ENCODE measurements at regions not wholly inside any gene's neighbourhood (a gene's known extent, or its start where the extent isn't known, plus 50 kb on each side); places are given as distances from the start of the nearest gene placed in this dataset.

DNA sequence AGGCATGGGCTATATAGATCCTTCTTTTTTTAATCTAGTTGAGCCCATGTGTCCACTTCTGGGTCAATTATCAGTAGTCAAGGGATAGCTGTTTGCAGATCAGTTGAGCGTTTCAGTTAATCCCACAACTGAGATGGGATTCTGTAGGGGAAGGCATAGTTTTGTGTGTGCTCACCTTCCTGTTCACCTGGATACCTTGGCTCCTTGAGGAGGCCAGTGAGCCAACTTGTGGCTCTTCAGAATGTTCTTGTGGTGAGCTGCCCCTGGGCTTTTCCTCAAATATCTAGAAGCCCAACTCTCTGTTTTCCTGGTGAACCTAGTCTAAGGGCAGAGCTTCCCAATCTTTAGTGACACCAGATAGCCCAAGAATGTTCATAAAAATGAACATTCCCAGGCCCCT lies 302.9 kb upstream of the TBX3 start:
- no peak for TF ChIP-seq ISL1 (CRISPR knock-in tag; IDR thresholded peaks at IDR 0.05)
- TF ChIP-seq ARNTL (CRISPR knock-in tag; IDR thresholded peaks at IDR 0.05; ENCODE audit: borderline replicate concordance, low read depth) = no peak
- no peak for TF ChIP-seq BACH2 (CRISPR knock-in tag; IDR thresholded peaks at IDR 0.05; ENCODE audit: borderline replicate concordance)
- TF ChIP-seq, protein P1, sequence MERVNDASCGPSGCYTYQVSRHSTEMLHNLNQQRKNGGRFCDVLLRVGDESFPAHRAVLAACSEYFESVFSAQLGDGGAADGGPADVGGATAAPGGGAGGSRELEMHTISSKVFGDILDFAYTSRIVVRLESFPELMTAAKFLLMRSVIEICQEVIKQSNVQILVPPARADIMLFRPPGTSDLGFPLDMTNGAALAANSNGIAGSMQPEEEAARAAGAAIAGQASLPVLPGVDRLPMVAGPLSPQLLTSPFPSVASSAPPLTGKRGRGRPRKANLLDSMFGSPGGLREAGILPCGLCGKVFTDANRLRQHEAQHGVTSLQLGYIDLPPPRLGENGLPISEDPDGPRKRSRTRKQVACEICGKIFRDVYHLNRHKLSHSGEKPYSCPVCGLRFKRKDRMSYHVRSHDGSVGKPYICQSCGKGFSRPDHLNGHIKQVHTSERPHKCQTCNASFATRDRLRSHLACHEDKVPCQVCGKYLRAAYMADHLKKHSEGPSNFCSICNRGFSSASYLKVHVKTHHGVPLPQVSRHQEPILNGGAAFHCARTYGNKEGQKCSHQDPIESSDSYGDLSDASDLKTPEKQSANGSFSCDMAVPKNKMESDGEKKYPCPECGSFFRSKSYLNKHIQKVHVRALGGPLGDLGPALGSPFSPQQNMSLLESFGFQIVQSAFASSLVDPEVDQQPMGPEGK (CRISPR knock-in tag; IDR thresholded peaks at IDR 0.05; ENCODE audit: borderline replicate concordance) = no peak
- TF ChIP-seq ZFP30 (CRISPR knock-in tag; IDR thresholded peaks at IDR 0.05) = no peak
- no peak for TF ChIP-seq ESRRG (CRISPR knock-in tag; IDR thresholded peaks at IDR 0.05)
- TF ChIP-seq RARB (CRISPR knock-in tag; IDR thresholded peaks at IDR 0.05) = no peak
- no peak for TF ChIP-seq ZC3H10 (CRISPR knock-in tag; IDR thresholded peaks at IDR 0.05)
- TF ChIP-seq ZNF8 (CRISPR knock-in tag; IDR thresholded peaks at IDR 0.05) = no peak
- TF ChIP-seq POU6F1 (CRISPR knock-in tag; IDR thresholded peaks at IDR 0.05; ENCODE audit: borderline replicate concordance, low read depth) = no peak
- no peak for TF ChIP-seq SNAI2 (CRISPR knock-in tag; IDR thresholded peaks at IDR 0.05)
- TF ChIP-seq PPARA (CRISPR knock-in tag; IDR thresholded peaks at IDR 0.05; ENCODE audit: borderline replicate concordance) = no peak
- TF ChIP-seq ZFP3 (CRISPR knock-in tag; IDR thresholded peaks at IDR 0.05) = no peak
